ENCODE measurements at regions not wholly inside any gene's neighbourhood (a gene's known extent, or its start where the extent isn't known, plus 50 kb on each side); places are given as distances from the start of the nearest gene placed in this dataset.

GRCh38 chr20:23161244-23161891 lies 75.2 kb upstream of the CD93 start (continued):
- TF ChIP-seq ZNF609 (CRISPR knock-in tag; IDR thresholded peaks at IDR 0.05; ENCODE audit: borderline replicate concordance) (no peak), ATF7 (IDR thresholded peaks at IDR 0.05) (no peak), ARID3A (IDR thresholded peaks at IDR 0.05; ENCODE audit: borderline replicate concordance, low read depth, low read length) (no peak), TCFL5 (CRISPR knock-in tag; conservative IDR thresholded peaks at IDR 0.05) (no peak), RNF2 (IDR thresholded peaks at IDR 0.05) (no peak), ZNF75A (CRISPR knock-in tag; IDR thresholded peaks at IDR 0.05) (no peak), ZNF274 (IDR thresholded peaks at IDR 0.05; ENCODE audit: borderline replicate concordance, low read depth, low read length) (no peak), ZNF695 (CRISPR knock-in tag; IDR thresholded peaks at IDR 0.05) (no peak), XRCC3 (IDR thresholded peaks at IDR 0.05) (no peak), SRSF3 (IDR thresholded peaks at IDR 0.05; ENCODE audit: insufficient read depth, low read length) (no peak), ZNF217 (CRISPR knock-in tag; IDR thresholded peaks at IDR 0.05) (no peak), ZNF830 (CRISPR knock-in tag; IDR thresholded peaks at IDR 0.05) (no peak), HDAC8 (tag; IDR thresholded peaks at IDR 0.05) (0 out of 2 replicates have a peak, but pooled peaks have one; percentile 37), WHSC1 (IDR thresholded peaks at IDR 0.05; ENCODE audit: low read length) (peak; percentile 14), TCF7L2 (IDR thresholded peaks at IDR 0.05; ENCODE audit: low read depth, low read length) (no peak), ZBTB49 (CRISPR knock-in tag; IDR thresholded peaks at IDR 0.05; ENCODE audit: borderline replicate concordance) (no peak), ZNF512 (tag; IDR thresholded peaks at IDR 0.05) (no peak), FOS (IDR thresholded peaks at IDR 0.05; ENCODE audit: extremely low read depth, insufficient read length) (no peak), FOXM1 (IDR thresholded peaks at IDR 0.05; ENCODE audit: low read depth) (no peak), FOXM1 (CRISPR knock-in tag; IDR thresholded peaks at IDR 0.05; ENCODE audit: low read depth) (no peak)
